HuH-7.5 (cell line): ENCODE measurements at regions not wholly inside any gene's neighbourhood (a gene's known extent, or its start where the extent isn't known, plus 50 kb on each side); places are given as distances from the start of the nearest gene placed in this dataset.
"Not testable (repeated sequence)": the region's sequence is repeated elsewhere in the genome, so short reads cannot be mapped to it uniquely, and the experiment has no call there.

Experiments
- DNase-seq: peaks from one replicate; pipeline ENCODE4 v3.0.0; 2011; ENCODE audit warnings: low spot score

DNA sequence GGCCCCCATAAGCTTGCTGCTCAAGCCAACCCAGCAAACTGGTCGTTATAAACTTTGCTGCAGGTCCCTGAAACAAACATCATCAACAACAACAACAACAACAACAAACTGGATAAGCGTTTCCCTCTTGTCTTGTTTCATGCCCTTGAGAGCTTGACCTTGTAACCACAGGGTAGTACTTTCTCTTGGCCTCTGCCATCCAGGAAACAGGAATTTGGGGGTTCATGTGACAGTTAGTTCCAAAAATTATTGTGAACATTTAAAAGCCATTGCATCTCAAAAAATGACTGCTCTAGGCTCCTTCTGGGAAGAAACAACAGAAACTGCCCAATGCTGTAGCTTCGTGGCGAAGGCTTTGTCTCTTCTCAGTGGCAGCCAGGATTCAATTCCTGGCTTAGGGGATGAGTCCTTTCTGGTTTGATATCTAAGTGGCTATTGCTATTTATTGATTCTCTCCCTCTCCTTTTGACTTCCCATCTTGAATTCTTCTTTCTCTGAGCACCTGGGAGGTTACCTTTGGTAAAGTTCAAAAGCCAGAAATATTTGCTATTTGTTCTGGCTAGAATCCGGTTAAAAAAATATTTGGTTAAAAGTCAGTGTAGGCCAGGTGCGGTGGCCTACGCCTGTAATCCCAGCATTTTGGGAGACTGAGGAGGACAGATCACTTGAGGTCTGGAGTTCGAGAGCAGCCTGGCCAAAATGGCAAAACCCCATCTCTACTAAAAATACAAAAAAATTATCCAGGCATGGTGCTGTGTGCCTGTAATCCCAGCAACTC, 52.0 kb upstream of the CPM start:
- DNase-seq = no peak

- not testable (repeated sequence) for DNase-seq
Observed at GRCh38 chr12:68997526-68997925, 64.6 kb upstream of the CPM start.

DNA sequence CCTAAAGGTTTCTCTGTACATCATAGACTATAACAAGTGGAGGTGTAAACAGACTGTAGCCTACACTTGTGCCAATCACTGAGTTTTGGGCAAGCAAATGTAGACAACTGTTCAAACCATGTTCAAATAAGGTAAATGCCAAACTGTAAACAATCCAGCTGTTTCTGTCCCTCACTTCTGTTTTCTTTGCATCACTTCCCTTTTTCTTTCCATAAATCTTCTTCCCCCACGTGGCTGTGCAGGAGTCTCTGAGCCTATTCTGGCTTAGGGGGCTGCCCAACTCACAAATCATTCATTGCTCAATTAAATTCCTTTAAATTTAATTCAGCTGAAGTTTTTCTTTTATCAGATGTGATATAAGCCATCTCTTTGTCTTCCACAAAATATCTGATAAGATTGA, 65.1 kb upstream of the CPM start:
- no peak for DNase-seq

GRCh38 chr12:69000074-69000473, 67.1 kb upstream of the CPM start:
- no peak for DNase-seq

DNA sequence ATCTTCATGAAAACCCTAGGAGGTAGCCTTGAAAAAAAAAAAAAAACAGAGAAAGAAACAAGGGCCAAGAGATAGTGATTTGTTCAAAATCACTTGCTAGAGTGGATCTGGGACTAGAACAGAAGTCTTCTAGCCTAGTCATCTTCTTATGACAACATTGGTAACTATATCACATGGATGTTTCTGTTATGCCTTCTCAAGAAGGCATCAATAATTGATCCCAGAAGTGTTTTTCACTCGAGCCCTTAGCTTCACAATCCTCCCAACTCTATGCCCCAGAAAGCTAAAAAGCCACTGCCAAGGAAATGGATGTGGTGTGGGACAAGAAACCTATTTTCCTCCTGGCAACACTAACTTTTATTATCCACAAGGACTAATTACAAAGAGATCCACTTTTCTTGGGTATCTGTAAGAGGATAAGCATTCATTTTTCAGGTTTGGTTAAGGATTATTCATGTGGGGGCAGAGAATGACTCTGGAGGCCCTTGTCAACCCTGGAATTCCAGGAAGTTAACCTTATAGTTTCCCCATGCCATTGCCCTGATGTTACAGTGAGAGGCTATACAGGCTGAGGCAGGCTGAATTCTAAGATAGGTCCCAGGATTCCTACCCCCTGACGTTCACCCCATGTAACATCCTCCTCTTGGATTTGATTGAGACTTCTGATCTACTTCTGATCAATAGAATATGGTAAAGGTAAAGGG, 67.7 kb upstream of the CPM start:
- DNase-seq = no peak

- no peak for DNase-seq
Observed at GRCh38 chr12:69001251-69001650, 68.3 kb upstream of the CPM start.

DNA sequence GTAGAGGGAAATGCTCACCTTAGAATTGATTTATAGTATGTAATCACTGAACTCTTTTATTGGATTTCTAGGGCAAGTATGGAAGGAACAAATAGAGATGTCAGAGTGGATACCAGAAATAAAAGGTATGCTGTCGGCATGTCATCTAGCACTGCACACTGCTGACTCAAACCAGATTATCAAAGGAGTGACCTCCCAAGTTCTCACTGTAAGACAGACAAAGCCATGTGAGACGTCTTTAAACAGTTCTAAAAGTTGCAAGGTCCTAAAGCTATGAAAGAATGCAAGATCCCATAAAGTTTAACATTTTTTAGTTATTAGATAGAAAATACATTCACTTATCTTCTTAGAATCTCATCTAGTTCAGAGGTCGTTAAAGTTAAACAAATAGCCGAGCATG, 70.0 kb upstream of the CPM start:
- DNase-seq = no peak

DNA sequence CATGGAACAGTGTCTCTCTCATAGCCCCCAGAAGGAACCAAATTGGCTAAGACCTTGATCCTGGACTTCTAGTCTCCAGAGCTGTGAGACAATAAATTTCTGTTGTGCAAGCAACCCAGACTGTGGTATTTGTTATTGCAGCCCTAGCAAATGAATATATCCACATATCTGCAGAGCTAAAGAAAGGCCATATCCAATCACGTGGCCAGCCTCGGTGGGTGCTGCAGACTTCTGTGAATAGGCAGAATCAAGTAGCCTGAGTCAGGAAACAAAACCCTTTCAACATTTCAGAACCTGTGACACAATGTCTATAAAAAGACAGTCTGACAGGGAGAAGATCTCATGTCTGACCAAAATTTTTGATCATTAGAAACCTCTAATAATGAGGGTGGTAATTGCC, 71.0 kb upstream of the CPM start:
- DNase-seq = no peak

- no peak for DNase-seq
Observed at GRCh38 chr12:69007101-69007854, 74.3 kb upstream of the CPM start.

GRCh38 chr12:69007855-69008351, 74.9 kb upstream of the CPM start:
- DNase-seq = no peak

GRCh38 chr12:69008520-69008919, 75.5 kb upstream of the CPM start:
- DNase-seq = no peak

DNA sequence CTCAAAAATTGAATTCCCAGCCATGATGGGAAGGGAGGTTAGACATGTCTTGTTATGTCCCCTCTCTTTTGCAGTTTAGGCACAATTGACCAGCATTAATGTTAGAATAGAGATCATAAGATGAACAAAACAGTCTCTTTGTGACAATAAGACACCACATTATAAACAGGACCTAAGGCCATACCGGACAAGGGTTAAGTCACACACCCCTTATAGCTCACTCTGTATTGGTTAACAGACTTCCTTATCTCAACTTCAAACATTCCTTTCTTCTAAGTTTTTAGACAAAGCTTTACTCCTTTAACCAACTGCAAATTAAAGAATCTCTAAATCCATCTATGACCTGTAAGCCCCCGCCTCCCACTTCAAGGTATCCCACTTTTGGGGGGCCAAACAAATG, 81.1 kb upstream of the CPM start:
- no peak for DNase-seq

DNA sequence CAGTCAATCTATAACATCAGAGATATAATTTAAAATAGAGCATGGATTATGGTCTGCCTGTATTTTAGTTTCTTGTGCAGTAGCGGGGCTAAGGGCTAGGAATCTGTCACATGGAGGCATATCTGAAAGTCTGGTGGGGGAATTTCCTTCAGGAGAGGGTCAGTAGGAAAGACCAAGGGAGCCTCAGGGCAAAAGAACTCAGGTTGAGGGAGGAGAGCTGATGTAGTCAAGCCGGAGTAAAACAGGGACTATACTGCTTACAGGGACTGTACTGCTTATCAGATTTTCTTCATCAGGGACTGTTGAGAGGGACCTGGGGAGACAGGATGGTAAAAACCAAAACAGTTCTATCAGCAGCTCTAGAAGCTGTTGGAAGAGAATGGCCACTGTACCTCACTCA, 82.0 kb upstream of the CPM start:
- no peak for DNase-seq

- no peak for DNase-seq
Observed at GRCh38 chr12:69015831-69016230, 82.9 kb upstream of the CPM start.

- DNase-seq = no peak
Observed at GRCh38 chr12:69019082-69019481, 86.1 kb upstream of the CPM start.

- no peak for DNase-seq
Observed at GRCh38 chr12:69019910-69020309, 86.9 kb upstream of the CPM start.

DNA sequence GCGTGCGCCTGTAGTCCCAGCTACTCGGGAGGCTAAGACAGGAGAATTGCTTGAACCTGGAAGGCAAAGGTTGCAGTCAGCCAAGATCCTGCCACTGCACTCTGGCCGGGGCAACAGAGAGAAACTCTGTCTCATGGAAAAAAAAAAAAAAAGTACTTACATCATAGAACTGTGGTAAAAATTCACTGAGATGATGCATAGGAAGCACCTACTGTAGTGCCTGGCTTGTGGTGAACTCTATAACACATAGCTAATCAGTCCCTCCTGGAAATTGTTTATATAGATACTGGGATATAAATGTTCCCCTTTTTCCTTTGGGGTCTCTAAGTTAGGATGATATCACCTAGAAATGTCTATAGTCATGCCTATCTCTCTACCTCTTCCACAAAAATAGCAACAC, 89.7 kb upstream of the CPM start:
- no peak for DNase-seq

DNA sequence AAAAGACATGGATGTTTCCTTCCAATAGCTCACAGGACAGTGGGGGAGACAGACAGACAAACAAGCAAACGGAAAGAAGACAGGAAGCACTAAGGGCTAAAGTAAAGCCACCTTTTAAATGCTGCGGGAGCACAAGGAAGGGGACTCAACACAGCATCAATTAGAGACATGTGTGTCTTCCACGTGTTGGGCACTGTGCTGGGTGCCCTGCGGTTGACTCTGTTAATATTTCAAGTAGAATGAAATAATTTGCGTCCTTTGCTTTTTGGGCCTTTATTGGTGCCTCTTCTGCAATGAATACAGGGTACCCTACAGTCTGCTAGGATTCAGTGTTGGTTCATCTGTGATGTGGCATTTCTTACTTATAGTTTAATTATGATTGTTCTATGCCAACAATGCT, 90.9 kb upstream of the CPM start:
- no peak for DNase-seq

GRCh38 chr12:69024413-69024812, 91.4 kb upstream of the CPM start:
- no peak for DNase-seq

DNA sequence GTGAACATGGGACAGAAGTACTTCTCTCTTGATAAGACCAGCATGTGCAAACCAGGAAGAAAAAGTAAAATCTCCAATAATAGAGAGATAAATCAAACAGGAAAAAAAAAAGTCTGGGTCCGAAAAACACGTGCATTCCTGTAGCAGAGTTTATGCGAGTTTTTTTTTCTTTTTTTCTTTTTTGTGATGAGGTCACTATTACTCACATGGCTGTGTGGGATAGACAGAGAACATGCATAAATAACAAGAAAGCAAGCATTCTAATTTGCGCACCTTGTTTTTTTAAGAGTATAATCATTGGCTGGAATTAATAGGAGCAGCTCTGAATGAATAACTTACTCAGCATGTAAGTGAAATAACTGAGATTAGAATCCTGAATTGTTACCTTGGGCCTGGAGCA, 91.9 kb upstream of the CPM start:
- no peak for DNase-seq

GRCh38 chr12:69026336-69026735, 93.4 kb upstream of the CPM start:
- DNase-seq = no peak

- no peak for DNase-seq
Observed at GRCh38 chr12:69027411-69027881, 94.5 kb upstream of the CPM start.
